ENCODE measurements at regions not wholly inside any gene's neighbourhood (a gene's known extent, or its start where the extent isn't known, plus 50 kb on each side); places are given as distances from the start of the nearest gene placed in this dataset.

GRCh38 chr7:136726460-136726859 is 142.0 kb upstream of the CHRM2 start:
- no peak for TF ChIP-seq POLR2AphosphoS5 (IDR thresholded peaks at IDR 0.05)
- TF ChIP-seq, protein P1, sequence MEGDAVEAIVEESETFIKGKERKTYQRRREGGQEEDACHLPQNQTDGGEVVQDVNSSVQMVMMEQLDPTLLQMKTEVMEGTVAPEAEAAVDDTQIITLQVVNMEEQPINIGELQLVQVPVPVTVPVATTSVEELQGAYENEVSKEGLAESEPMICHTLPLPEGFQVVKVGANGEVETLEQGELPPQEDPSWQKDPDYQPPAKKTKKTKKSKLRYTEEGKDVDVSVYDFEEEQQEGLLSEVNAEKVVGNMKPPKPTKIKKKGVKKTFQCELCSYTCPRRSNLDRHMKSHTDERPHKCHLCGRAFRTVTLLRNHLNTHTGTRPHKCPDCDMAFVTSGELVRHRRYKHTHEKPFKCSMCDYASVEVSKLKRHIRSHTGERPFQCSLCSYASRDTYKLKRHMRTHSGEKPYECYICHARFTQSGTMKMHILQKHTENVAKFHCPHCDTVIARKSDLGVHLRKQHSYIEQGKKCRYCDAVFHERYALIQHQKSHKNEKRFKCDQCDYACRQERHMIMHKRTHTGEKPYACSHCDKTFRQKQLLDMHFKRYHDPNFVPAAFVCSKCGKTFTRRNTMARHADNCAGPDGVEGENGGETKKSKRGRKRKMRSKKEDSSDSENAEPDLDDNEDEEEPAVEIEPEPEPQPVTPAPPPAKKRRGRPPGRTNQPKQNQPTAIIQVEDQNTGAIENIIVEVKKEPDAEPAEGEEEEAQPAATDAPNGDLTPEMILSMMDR (IDR thresholded peaks at IDR 0.05), result no peak

All from sigmoid colon (tissue), 4 donors.